K562 (cell line): ENCODE measurements at regions not wholly inside any gene's neighbourhood (a gene's known extent, or its start where the extent isn't known, plus 50 kb on each side); places are given as distances from the start of the nearest gene placed in this dataset.

Experiments used
- ATAC-seq: fragments of 200-7000 bp; cut with Tn5 transposase; 3 replicates; pipeline ENCODE4 v1.9.1; 2020; ENCODE audit warnings: moderate library complexity
- BruUV-seq: library from RNA; stranded (reverse); fragments of 400-500 nt; replicated peaks from 2 replicates; lab custom pipeline; 2021; lab: Mats Ljungman, UMichigan
- CTCF ChIA-PET: fragments of 300-600 bp; formaldehyde crosslinking; extraction: SDS; loops from one replicate; lab custom pipeline; 2021; ENCODE audit warnings: low intra/inter-chr PET ratio; lab: Yijun Ruan, JAX
- POLR2A ChIA-PET: fragments of 300-600, 350-650 bp; sonication (Branson Sonifier 250); formaldehyde crosslinking; extraction: SDS; loops from one replicate; lab custom pipeline; 2021; ENCODE audit warnings: antibody characterized with exemption, inconsistent platforms; lab: Yijun Ruan, JAX
- DNase-seq, 4 experiments: peaks; one replicate each; pipeline versions ENCODE4 v3.0.0 to v3.0.0-alpha.2; 2011 to 2018; ENCODE audit warnings: low spot score in 3 of 4, mixed read lengths in 3 of 4; ENCODE audit errors: extremely low read depth in 1 of 4
- FAIRE-seq: peaks from 2 replicates; lab custom pipeline; 2011; peaks lifted over from hg19 to GRCh38; lab: Jason Lieb, UNC
- H2AFZ ChIP-seq: 2 replicates; pipeline ENCODE4 v1.6.0; 2011; ENCODE audit warnings: low read depth, low read length, control low read depth, inconsistent platforms
- H3K27ac ChIP-seq: fragments of 200-600 bp; 3 replicates; pipeline ENCODE4 v1.8.0; 2011; ENCODE audit warnings: low read depth, mild to moderate bottlenecking, control low read depth, inconsistent platforms, low read length, moderate library complexity, mixed read lengths; ENCODE audit errors: extremely low read depth
- H3K27me3 ChIP-seq, 2 experiments: fragments of 300-600 bp in 1 of 2; 2 replicates in 1 of 2; 3 replicates in 1 of 2; pipeline versions ENCODE4 v1.6.0 to v1.8.0; 2011; ENCODE audit warnings: inconsistent platforms in 2 of 2, low read length in 2 of 2, mild to moderate bottlenecking in 1 of 2, mixed read lengths in 1 of 2, moderate library complexity in 1 of 2; ENCODE audit not compliant: control insufficient read depth in 2 of 2, insufficient read depth in 2 of 2
- H3K36me3 ChIP-seq: fragments of 300-600 bp; 3 replicates; pipeline ENCODE4 v1.8.0; 2011; ENCODE audit warnings: mild to moderate bottlenecking, low read length, inconsistent platforms; ENCODE audit not compliant: control insufficient read depth, insufficient read depth
- H3K4me1 ChIP-seq, 2 experiments: fragments of 200-600 bp in 1 of 2; replicated peaks in 1 of 2; 2 replicates in 1 of 2; 3 replicates in 1 of 2; pipeline versions ENCODE4 v1.5.1 to v1.8.0; 2011; ENCODE audit warnings: inconsistent platforms in 2 of 2, low read length in 2 of 2, mild to moderate bottlenecking in 1 of 2, mixed read lengths in 1 of 2, moderate library complexity in 1 of 2; ENCODE audit not compliant: control insufficient read depth in 2 of 2, insufficient read depth in 2 of 2
- H3K4me2 ChIP-seq: 2 replicates; pipeline ENCODE4 v1.6.1; 2011; ENCODE audit warnings: low read length, control low read depth, inconsistent platforms, mixed read lengths; ENCODE audit not compliant: insufficient read depth
- H3K4me3 ChIP-seq: fragments of 200-600 bp; sonication (generic), shearing (Covaris generic); 2 replicates; pipeline ENCODE4 v1.5.1; 2016; ENCODE audit warnings: control low read depth, inconsistent platforms
- H3K79me2 ChIP-seq: fragments of 200-600 bp; 3 replicates; pipeline ENCODE4 v1.8.0; 2011; ENCODE audit warnings: low read length, inconsistent platforms; ENCODE audit not compliant: control insufficient read depth, insufficient read depth
- H3K9ac ChIP-seq, 2 experiments: 2 replicates each; pipeline versions ENCODE4 v1.6.0 to v1.6.1; 2011; ENCODE audit warnings: low read depth in 2 of 2, low read length in 2 of 2, control low read depth in 1 of 2, inconsistent platforms in 1 of 2, mild to moderate bottlenecking in 1 of 2, mixed read lengths in 1 of 2; ENCODE audit not compliant: insufficient read depth in 1 of 2
- H3K9me1 ChIP-seq: one replicate; pipeline ENCODE4 v1.6.0; 2011; ENCODE audit warnings: inconsistent platforms, mild to moderate bottlenecking, low read length, moderate library complexity; ENCODE audit not compliant: control insufficient read depth, insufficient read depth
- H3K9me3 ChIP-seq: replicated peaks from 2 replicates; pipeline ENCODE4 v1.5.1; 2011; ENCODE audit warnings: low read depth, low read length, inconsistent platforms; ENCODE audit not compliant: control insufficient read depth, insufficient read depth
- H4K20me1 ChIP-seq: replicated peaks from 2 replicates; pipeline ENCODE4 v1.6.1; 2011; ENCODE audit warnings: low read length, inconsistent platforms, mixed read lengths; ENCODE audit not compliant: control insufficient read depth, insufficient read depth
- CC2D1A ChIP-seq: fragments of 450-650 bp; IDR thresholded peaks from 2 replicates; pipeline ENCODE4 v1.6.1; 2017; ENCODE audit warnings: mild to moderate bottlenecking
- ELK3 ChIP-seq: fragments of 450-650 bp; formaldehyde crosslinking; IDR thresholded peaks from 2 replicates; pipeline ENCODE4 v1.4.0; 2020; ENCODE audit warnings: mild to moderate bottlenecking
- HDAC1 ChIP-seq, 2 experiments: fragments of 450-650 bp; IDR thresholded peaks; 2 replicates each; pipeline ENCODE4 v1.6.1; 2016 to 2017; ENCODE audit warnings: inconsistent platforms in 1 of 2, mild to moderate bottlenecking in 1 of 2, moderate library complexity in 1 of 2
- MEF2D ChIP-seq: conservative IDR thresholded peaks from 2 replicates; pipeline ENCODE4 v1.6.1; 2016; ENCODE audit warnings: low read depth, missing genetic modification characterization, missing compliant biosample characterization
- POLR2AphosphoS2 ChIP-seq: IDR thresholded peaks from 2 replicates; pipeline ENCODE4 v1.6.1; 2012; ENCODE audit warnings: low read length, improper control_type of control experiment
- RREB1 ChIP-seq: fragments of 250-450 bp; sonication (Bioruptor Pico); IDR thresholded peaks from 2 replicates; pipeline ENCODE4 v1.4.0; 2020
- SIRT6 ChIP-seq: IDR thresholded peaks from one replicate; pipeline ENCODE4 v1.6.1; 2012; ENCODE audit warnings: low read depth, mild to moderate bottlenecking, control low read depth, inconsistent platforms, low read length, moderate library complexity
- TFAM ChIP-seq: fragments of 250-450 bp; sonication (Bioruptor Pico); conservative IDR thresholded peaks from 2 replicates; pipeline ENCODE4 v1.5.0; 2021; ENCODE audit warnings: mild to moderate bottlenecking, moderate library complexity
- ZHX1 ChIP-seq: fragments of 150-350 bp; conservative IDR thresholded peaks from 2 replicates; pipeline ENCODE4 v1.6.1; 2014; ENCODE audit warnings: low read length
- ZNF124 ChIP-seq: sonication (generic); formaldehyde crosslinking; IDR thresholded peaks from 2 replicates; pipeline ENCODE4 v1.8.1; 2022; ENCODE audit warnings: missing genetic modification reagents
- ZNF445 ChIP-seq: fragments of 250-450 bp; sonication (Bioruptor Pico); IDR thresholded peaks from 2 replicates; pipeline ENCODE4 v1.4.0; 2020; ENCODE audit warnings: low read depth, mild to moderate bottlenecking, moderate library complexity
- WGBS: fragments of 100-300 bp; shearing (Covaris generic); methylation state at CpG from one replicate; pipeline ENCODE4 v1.1.6; 2016; ENCODE audit warnings: low coverage, mixed read lengths; ENCODE audit not compliant: insufficient coverage; ENCODE audit errors: missing lambda C conversion rate; 5-methylcytosine and 5-hydroxymethylcytosine counted together
- in situ Hi-C: fragments of 300-500 bp; cut with MboI; formaldehyde crosslinking; loops from 4 replicates; pipeline ENCODE4 v1.15.0; 2018; ENCODE audit warnings: inconsistent platforms, mixed read lengths
- intact Hi-C: fragments of 100-400 bp; cut with micrococcal nuclease; formaldehyde crosslinking; loops from 2 replicates; pipeline ENCODE4 v1.14.2; 2022

GRCh38 chr6:167227984-167228383 lies 63.1 kb upstream of the UNC93A start:
- no peaks in the 10 kb centered on the region for H3K79me2 ChIP-seq
- no peak overlapping the region for H3K27ac ChIP-seq
- FAIRE-seq (no peak), DNase-seq (no peak), ATAC-seq (no peak)
- H3K4me3 ChIP-seq: no peak overlapping the region
- 2% methylated on average over 7 of the region's 7 CpGs for WGBS
- no peak overlapping the region for H2AFZ ChIP-seq
- H3K4me1 ChIP-seq: no peaks in the 10 kb centered on the region
- no peak for TF ChIP-seq TFAM (CRISPR knock-in tag)
- no peak for TF ChIP-seq ELK3 (CRISPR knock-in tag)
- no peak for TF ChIP-seq ZNF445 (CRISPR knock-in tag)
- TF ChIP-seq ZNF124 (CRISPR knock-in tag): no peak
- TF ChIP-seq CC2D1A: no peak
- TF ChIP-seq SIRT6: no peak
- no peak for TF ChIP-seq HDAC1 (IDR thresholded peaks at IDR 0.05)
- TF ChIP-seq RREB1: no peak
- no peak for TF ChIP-seq POLR2AphosphoS2
- no peak for TF ChIP-seq ZHX1
- no peak for TF ChIP-seq MEF2D (tag)
- in situ Hi-C loops: no loop called here
- H3K9me3 ChIP-seq: no peaks in the 10 kb centered on the region
- H3K27me3 ChIP-seq: peaks cover 17 to 32% of the 10 kb centered on the region in 2 experiments
- H3K9me1 ChIP-seq: no peaks in the 10 kb centered on the region
- no peaks in the 10 kb centered on the region for H3K36me3 ChIP-seq
- no peaks in the 10 kb centered on the region; the same call in 1 of the 2 replicates for H4K20me1 ChIP-seq
- no peak overlapping the region for H3K4me2 ChIP-seq
- ChIA-PET CTCF (no interaction called here), POLR2A (no interaction called here)
- no TSS peak for BruUV-seq
- intact Hi-C loops: no loop called here
- no peak overlapping the region for H3K9ac ChIP-seq
